SK-N-SH treated with all-trans-retinoic acid at 6 μM for 48 hours (cell line): ENCODE measurements at regions not wholly inside any gene's neighbourhood (a gene's known extent, or its start where the extent isn't known, plus 50 kb on each side); places are given as distances from the start of the nearest gene placed in this dataset.
A peak's percentile ranks its signal among the peaks of the same experiment; 100 is the strongest.

Experiments used
- ATAC-seq: fragments of 200-7000 bp; cut with Tn5 transposase; 3 replicates; pipeline ENCODE4 v1.9.1; 2020; ENCODE audit warnings: mild to moderate bottlenecking, moderate library complexity
- ARNTL ChIP-seq: fragments of 450-650 bp; formaldehyde crosslinking; IDR thresholded peaks from 2 replicates; pipeline ENCODE4 v1.5.0; 2020; ENCODE audit warnings: low read depth, mild to moderate bottlenecking, moderate library complexity, borderline replicate concordance
- BACH2 ChIP-seq: fragments of 250-450 bp; sonication (Bioruptor Pico); IDR thresholded peaks from 2 replicates; pipeline ENCODE4 v1.9.0; 2021; ENCODE audit warnings: mild to moderate bottlenecking, borderline replicate concordance
- CSRNP3 ChIP-seq: fragments of 250-450 bp; sonication (Bioruptor Pico); IDR thresholded peaks from 2 replicates; pipeline ENCODE4 v1.5.1; 2021; ENCODE audit warnings: mild to moderate bottlenecking, moderate library complexity
- ESRRG ChIP-seq: fragments of 250-450 bp; sonication (Bioruptor Pico); IDR thresholded peaks from 2 replicates; pipeline ENCODE4 v1.6.1; 2021; ENCODE audit warnings: mild to moderate bottlenecking
- GLIS3 ChIP-seq: fragments of 250-450 bp; sonication (Bioruptor Pico); IDR thresholded peaks from 2 replicates; pipeline ENCODE4 v1.5.0; 2020; ENCODE audit warnings: mild to moderate bottlenecking, moderate library complexity
- ISL1 ChIP-seq: fragments of 250-450 bp; sonication (Bioruptor Pico); IDR thresholded peaks from 2 replicates; pipeline ENCODE4 v2.1.2; 2022; ENCODE audit warnings: mild to moderate bottlenecking, moderate library complexity
- OSR1 ChIP-seq: fragments of 250-450 bp; sonication (Bioruptor Pico); IDR thresholded peaks from 2 replicates; pipeline ENCODE4 v1.8.0; 2022; ENCODE audit warnings: moderate library complexity, mild to moderate bottlenecking, inconsistent platforms
- PATZ1 ChIP-seq: fragments of 250-450 bp; sonication (Bioruptor Pico); IDR thresholded peaks from 2 replicates; pipeline ENCODE4 v1.8.0; 2020; ENCODE audit warnings: mild to moderate bottlenecking, moderate library complexity, borderline replicate concordance
- POU6F1 ChIP-seq: fragments of 250-450 bp; sonication (Bioruptor Pico); IDR thresholded peaks from 2 replicates; pipeline ENCODE4 v1.8.0; 2021; ENCODE audit warnings: low read depth, mild to moderate bottlenecking, moderate library complexity, borderline replicate concordance
- PPARA ChIP-seq: fragments of 250-450 bp; sonication (Bioruptor Pico); IDR thresholded peaks from 2 replicates; pipeline ENCODE4 v1.5.0; 2020; ENCODE audit warnings: mild to moderate bottlenecking, borderline replicate concordance
- RARB ChIP-seq: fragments of 250-450 bp; sonication (Bioruptor Pico); IDR thresholded peaks from 2 replicates; pipeline ENCODE4 v1.8.0; 2021; ENCODE audit warnings: mild to moderate bottlenecking, moderate library complexity
- TCF4 ChIP-seq: fragments of 250-450 bp; sonication (Bioruptor Pico); IDR thresholded peaks from 2 replicates; pipeline ENCODE4 v1.8.0; 2021; ENCODE audit warnings: mild to moderate bottlenecking, moderate library complexity, borderline replicate concordance
- TOX ChIP-seq: fragments of 250-450 bp; sonication (Bioruptor Pico); IDR thresholded peaks from 2 replicates; pipeline ENCODE4 v1.8.0; 2021; ENCODE audit warnings: mild to moderate bottlenecking, moderate library complexity, borderline replicate concordance
- ZC3H10 ChIP-seq: fragments of 250-450 bp; sonication (Bioruptor Pico); IDR thresholded peaks from 2 replicates; pipeline ENCODE4 v1.5.1; 2021; ENCODE audit warnings: mild to moderate bottlenecking, moderate library complexity
- ZFP3 ChIP-seq: fragments of 250-450 bp; sonication (Bioruptor Pico); IDR thresholded peaks from 2 replicates; pipeline ENCODE4 v1.5.0; 2020; ENCODE audit warnings: mild to moderate bottlenecking, moderate library complexity
- ZNF565 ChIP-seq: fragments of 450-650 bp; formaldehyde crosslinking; conservative IDR thresholded peaks from 2 replicates; pipeline ENCODE4 v1.5.0; 2020; ENCODE audit warnings: low read depth, mild to moderate bottlenecking, moderate library complexity
- ZNF70 ChIP-seq: fragments of 450-650 bp; formaldehyde crosslinking; IDR thresholded peaks from 2 replicates; pipeline ENCODE4 v1.5.0; 2020; ENCODE audit warnings: mild to moderate bottlenecking, moderate library complexity
- ZNF8 ChIP-seq: fragments of 450-650 bp; formaldehyde crosslinking; IDR thresholded peaks from 2 replicates; pipeline ENCODE4 v1.5.0; 2020; ENCODE audit warnings: mild to moderate bottlenecking, moderate library complexity
- TF ChIP-seq, protein P1 (sequence below): fragments of 250-450 bp; sonication (Bioruptor Pico); IDR thresholded peaks from 2 replicates; pipeline ENCODE4 v1.5.1; 2020; ENCODE audit warnings: low read depth, mild to moderate bottlenecking, moderate library complexity

- TF ChIP-seq ZNF8 (no peak), RARB (CRISPR knock-in tag) (no peak), ZFP3 (CRISPR knock-in tag) (no peak), ISL1 (CRISPR knock-in tag) (no peak), ZNF70 (CRISPR knock-in tag) (no peak), GLIS3 (CRISPR knock-in tag) (no peak), TCF4 (CRISPR knock-in tag) (no peak), ESRRG (CRISPR knock-in tag) (no peak), PATZ1 (CRISPR knock-in tag) (no peak), OSR1 (CRISPR knock-in tag) (no peak), BACH2 (CRISPR knock-in tag) (no peak), PPARA (CRISPR knock-in tag) (no peak), TOX (CRISPR knock-in tag) (no peak), CSRNP3 (no peak)
- peak; percentile 21; the same call in 2 of the 3 replicates for ATAC-seq
Observed at GRCh38 chr3:107992976-107993684, 97.7 kb downstream of the CD47 start.

GRCh38 chr3:107990926-107991325 lies 99.9 kb downstream of the CD47 start:
- TF ChIP-seq TCF4 (CRISPR knock-in tag), result no peak
- TF ChIP-seq, protein P1, sequence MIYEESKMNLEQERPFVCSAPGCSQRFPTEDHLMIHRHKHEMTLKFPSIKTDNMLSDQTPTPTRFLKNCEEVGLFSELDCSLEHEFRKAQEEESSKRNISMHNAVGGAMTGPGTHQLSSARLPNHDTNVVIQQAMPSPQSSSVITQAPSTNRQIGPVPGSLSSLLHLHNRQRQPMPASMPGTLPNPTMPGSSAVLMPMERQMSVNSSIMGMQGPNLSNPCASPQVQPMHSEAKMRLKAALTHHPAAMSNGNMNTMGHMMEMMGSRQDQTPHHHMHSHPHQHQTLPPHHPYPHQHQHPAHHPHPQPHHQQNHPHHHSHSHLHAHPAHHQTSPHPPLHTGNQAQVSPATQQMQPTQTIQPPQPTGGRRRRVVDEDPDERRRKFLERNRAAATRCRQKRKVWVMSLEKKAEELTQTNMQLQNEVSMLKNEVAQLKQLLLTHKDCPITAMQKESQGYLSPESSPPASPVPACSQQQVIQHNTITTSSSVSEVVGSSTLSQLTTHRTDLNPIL, result no peak
- no peak for TF ChIP-seq BACH2 (CRISPR knock-in tag)
- no peak for TF ChIP-seq ISL1 (CRISPR knock-in tag)
- TF ChIP-seq ZNF8, result no peak
- TF ChIP-seq GLIS3 (CRISPR knock-in tag), result no peak
- TF ChIP-seq POU6F1 (CRISPR knock-in tag), result no peak
- TF ChIP-seq ZNF70 (CRISPR knock-in tag), result no peak
- TF ChIP-seq RARB (CRISPR knock-in tag), result no peak
- no peak for TF ChIP-seq OSR1 (CRISPR knock-in tag)
- TF ChIP-seq, all 23 proteins: peak for 0
- ATAC-seq, result no peak

GRCh38 chr3:107990433-107990832 lies 100.4 kb downstream of the CD47 start:
- no peak for ATAC-seq
- TF ChIP-seq PPARA (CRISPR knock-in tag) (no peak), TCF4 (CRISPR knock-in tag) (no peak), BACH2 (CRISPR knock-in tag) (no peak), ISL1 (CRISPR knock-in tag) (no peak), PATZ1 (CRISPR knock-in tag) (no peak), ZNF8 (no peak), ZC3H10 (no peak), ARNTL (CRISPR knock-in tag) (no peak), ZNF70 (CRISPR knock-in tag) (no peak), OSR1 (CRISPR knock-in tag) (no peak), ZNF565 (CRISPR knock-in tag) (no peak)
- TF ChIP-seq, all 23 proteins: peak for 0
